Upper lobe of left lung (tissue), 6 donors: ENCODE measurements at regions not wholly inside any gene's neighbourhood (a gene's known extent, or its start where the extent isn't known, plus 50 kb on each side); places are given as distances from the start of the nearest gene placed in this dataset.

Experiments
- ATAC-seq, 2 donors: fragments of 200-7000 bp; cut with Tn5 transposase; one replicate each; pipeline ENCODE4 v1.9.1; 2022; ENCODE audit warnings: mild to moderate bottlenecking in 2 of 2, moderate library complexity in 2 of 2; ENCODE audit not compliant: low FRiP score in 2 of 2
- DNase-seq, 2 donors: peaks; one replicate each; pipeline ENCODE4 v3.0.0-alpha.2; 2019 to 2020
- H3K27ac ChIP-seq, 4 donors: fragments of 200-600 bp; sonication (generic); one replicate each; pipeline ENCODE4 v1.5.1; 2016 to 2019
- H3K27me3 ChIP-seq, 4 donors: fragments of 200-600 bp; sonication (generic); one replicate each; pipeline ENCODE4 v1.5.1; 2017 to 2019
- H3K36me3 ChIP-seq, 4 donors: fragments of 200-600 bp; sonication (generic); one replicate each; pipeline ENCODE4 v1.5.1; 2016 to 2019
- H3K4me1 ChIP-seq, 4 donors: fragments of 200-600 bp; sonication (generic); one replicate each; pipeline ENCODE4 v1.5.1; 2018 to 2019
- H3K4me3 ChIP-seq, 4 donors: fragments of 200-600 bp; sonication (generic); one replicate each; pipeline ENCODE4 v1.5.1; 2017 to 2019; ENCODE audit warnings: mild to moderate bottlenecking in 2 of 4, moderate library complexity in 1 of 4
- H3K9me3 ChIP-seq, 4 donors: fragments of 200-600 bp; sonication (generic); one replicate each; pipeline ENCODE4 v1.5.1; 2018 to 2019
- CTCF ChIP-seq, 6 experiments: fragments of 450-650 bp in 4 of 6; fragments of 200-600 bp in 2 of 6; sonication (generic) in 2 of 6; IDR thresholded peaks; one replicate each; pipeline ENCODE4 v1.5.1; 2016 to 2019; ENCODE audit warnings: antibody characterized with exemption in 6 of 6
- EP300 ChIP-seq, 4 donors: sonication (generic); formaldehyde crosslinking; IDR thresholded peaks; one replicate each; pipeline ENCODE4 v1.5.1; 2017; ENCODE audit warnings: antibody characterized with exemption in 4 of 4, control low read depth in 2 of 4
- POLR2A ChIP-seq, 4 donors: fragments of 450-650 bp; IDR thresholded peaks; one replicate each; pipeline ENCODE4 v1.5.1; 2016 to 2017; ENCODE audit warnings: antibody characterized with exemption in 4 of 4, mild to moderate bottlenecking in 2 of 4
- POLR2AphosphoS5 ChIP-seq, 2 donors: sonication (generic); formaldehyde crosslinking; IDR thresholded peaks; one replicate each; pipeline ENCODE4 v1.5.1; 2017; ENCODE audit warnings: antibody characterized with exemption in 2 of 2
- WGBS, 2 donors: methylation state at CpG; one replicate each; pipeline ENCODE4 v1.1.5; 2017 to 2018; 5-methylcytosine and 5-hydroxymethylcytosine counted together
- donor health status: DM: no; HTN: no; CAD: no; lungs with moderate emphysema.
- donor health status: DM: no; HTN: yes; CAD: no; lungs with severe emphysema.

- ATAC-seq (no peak), DNase-seq (no peak)
- Histone ChIP-seq H3K4me1 (no peaks in the 10 kb centered on the region), H3K36me3 (no peaks in the 10 kb centered on the region), H3K27ac (no peak overlapping the region), H3K9me3 (no peaks in the 10 kb centered on the region), H3K4me3 (no peak overlapping the region), H3K27me3 (no peaks in the 10 kb centered on the region)
- 82 to 98% methylated on average over 4 of the region's 4 CpGs for WGBS, 2 donors
- TF ChIP-seq POLR2AphosphoS5 (IDR thresholded peaks at IDR 0.05) (no peak), EP300 (IDR thresholded peaks at IDR 0.05) (no peak), CTCF (IDR thresholded peaks at IDR 0.05) (no peak), POLR2A (IDR thresholded peaks at IDR 0.05) (no peak)
Measured at GRCh38 chrX:109795682-109796081, 62.6 kb upstream of the ACSL4 start.

GRCh38 chrX:109797311-109797975 is 64.4 kb upstream of the ACSL4 start:
- TF ChIP-seq POLR2A (IDR thresholded peaks at IDR 0.05): no peak
- TF ChIP-seq POLR2AphosphoS5 (IDR thresholded peaks at IDR 0.05): no peak
- H3K36me3 ChIP-seq: no peaks in the 10 kb centered on the region
- 58 to 67% methylated on average over 1 of the region's 1 CpG for WGBS, 2 donors
- H3K27ac ChIP-seq: no peak overlapping the region
- no peaks in the 10 kb centered on the region for H3K27me3 ChIP-seq
- ATAC-seq (no peak), DNase-seq (no peak)
- H3K4me1 ChIP-seq: no peaks in the 10 kb centered on the region
- no peaks in the 10 kb centered on the region for H3K9me3 ChIP-seq
- no peak overlapping the region for H3K4me3 ChIP-seq

- ATAC-seq: no peak
- 78 to 97% methylated on average over 6 of the region's 6 CpGs for WGBS, 2 donors
- Histone ChIP-seq H3K27ac (no peak overlapping the region), H3K4me1 (no peaks in the 10 kb centered on the region), H3K27me3 (no peaks in the 10 kb centered on the region), H3K4me3 (no peak overlapping the region), H3K36me3 (no peaks in the 10 kb centered on the region), H3K9me3 (no peaks in the 10 kb centered on the region)
- TF ChIP-seq CTCF (IDR thresholded peaks at IDR 0.05) (no peak), POLR2AphosphoS5 (IDR thresholded peaks at IDR 0.05) (no peak), POLR2A (IDR thresholded peaks at IDR 0.05) (no peak), EP300 (IDR thresholded peaks at IDR 0.05) (no peak)
- DNase-seq: no peak
Measured at GRCh38 chrX:109812236-109812635, 79.2 kb upstream of the ACSL4 start.

GRCh38 chrX:109813236-109813635 is 80.2 kb upstream of the ACSL4 start:
- Histone ChIP-seq H3K27ac (no peak overlapping the region), H3K27me3 (no peaks in the 10 kb centered on the region), H3K9me3 (no peaks in the 10 kb centered on the region), H3K4me1 (no peaks in the 10 kb centered on the region), H3K4me3 (no peak overlapping the region), H3K36me3 (no peaks in the 10 kb centered on the region)
- no peak for DNase-seq
- TF ChIP-seq POLR2A (IDR thresholded peaks at IDR 0.05): no peak
- TF ChIP-seq POLR2AphosphoS5 (IDR thresholded peaks at IDR 0.05): no peak
- TF ChIP-seq EP300 (IDR thresholded peaks at IDR 0.05): no peak
- TF ChIP-seq CTCF (IDR thresholded peaks at IDR 0.05): no peak
- no peak for ATAC-seq

- Histone ChIP-seq H3K36me3 (no peaks in the 10 kb centered on the region), H3K4me1 (no peaks in the 10 kb centered on the region), H3K4me3 (no peak overlapping the region), H3K27me3 (no peaks in the 10 kb centered on the region), H3K9me3 (no peaks in the 10 kb centered on the region), H3K27ac (no peak overlapping the region)
- 81 to 83% methylated on average over 4 of the region's 4 CpGs for WGBS, 2 donors
- no peak for DNase-seq
- no peak for ATAC-seq
- TF ChIP-seq CTCF (IDR thresholded peaks at IDR 0.05) (no peak), POLR2AphosphoS5 (IDR thresholded peaks at IDR 0.05) (no peak), POLR2A (IDR thresholded peaks at IDR 0.05) (no peak), EP300 (IDR thresholded peaks at IDR 0.05) (no peak)
Measured at GRCh38 chrX:109818976-109819375, 85.9 kb upstream of the ACSL4 start.
